Body of pancreas (tissue), 4 donors: ENCODE measurements at regions not wholly inside any gene's neighbourhood (a gene's known extent, or its start where the extent isn't known, plus 50 kb on each side); places are given as distances from the start of the nearest gene placed in this dataset.

ENCODE experiments used
- CTCF ChIP-seq, 7 experiments: fragments of 450-650 bp in 4 of 7; fragments of 200-600 bp in 3 of 7; sonication (generic) in 3 of 7; IDR thresholded peaks; one replicate each; pipeline ENCODE4 v1.5.1; 2016 to 2019; ENCODE audit warnings: antibody characterized with exemption in 7 of 7
- POLR2A ChIP-seq, 3 donors: fragments of 450-650 bp; IDR thresholded peaks; one replicate each; pipeline ENCODE4 v1.6.1; 2016; ENCODE audit warnings: antibody characterized with exemption in 3 of 3, mild to moderate bottlenecking in 2 of 3

- TF ChIP-seq POLR2A (IDR thresholded peaks at IDR 0.05) (no peak), CTCF (IDR thresholded peaks at IDR 0.05) (no peak)
Observed at GRCh38 chr3:63150880-63151279, 127.2 kb upstream of the SYNPR start.
